H1 (cell line): ENCODE measurements at regions not wholly inside any gene's neighbourhood (a gene's known extent, or its start where the extent isn't known, plus 50 kb on each side); places are given as distances from the start of the nearest gene placed in this dataset.

Experiments
- CTCF ChIA-PET: fragments of 300-600 bp; sonication (Branson Sonifier 250); formaldehyde crosslinking; loops from one replicate; lab custom pipeline; 2021; ENCODE audit not compliant: partially characterized antibody; lab: Charles Lee
- POLR2A ChIA-PET: fragments of 300-600 bp; sonication (Branson Sonifier 250); formaldehyde crosslinking; loops from one replicate; lab custom pipeline; 2021; ENCODE audit warnings: inconsistent platforms; ENCODE audit not compliant: partially characterized antibody; lab: Charles Lee
- DNase-seq, 2 experiments: peaks; one replicate each; pipeline versions ENCODE4 v3.0.0 to v3.0.0-alpha.2; 2010 to 2022; ENCODE audit warnings: low spot score in 2 of 2, low read depth in 1 of 2, mixed read lengths in 1 of 2
- FAIRE-seq: peaks from 2 replicates; lab custom pipeline; 2011; peaks lifted over from hg19 to GRCh38; lab: Jason Lieb, UNC
- H2AFZ ChIP-seq: 2 replicates; pipeline ENCODE4 v1.8.1; 2012; ENCODE audit warnings: low read length, inconsistent platforms
- H2AK5ac ChIP-seq: 2 replicates; pipeline ENCODE4 v1.6.1; 2013; ENCODE audit warnings: low read depth, low read length
- H2BK120ac ChIP-seq: replicated peaks from 2 replicates; pipeline ENCODE3; 2013; ENCODE audit warnings: low read depth, low read length, inconsistent platforms
- H2BK12ac ChIP-seq: 2 replicates; pipeline ENCODE4 v1.6.1; 2013; ENCODE audit warnings: low read depth, low read length
- H2BK15ac ChIP-seq: 2 replicates; pipeline ENCODE4 v1.6.1; 2013; ENCODE audit warnings: low read length
- H2BK20ac ChIP-seq: 2 replicates; pipeline ENCODE4 v1.6.1; 2013; ENCODE audit warnings: low read length
- H2BK5ac ChIP-seq: 2 replicates; pipeline ENCODE4 v1.6.1; 2013; ENCODE audit warnings: low read depth, low read length
- H3K14ac ChIP-seq: 2 replicates; pipeline ENCODE4 v1.6.1; 2013; ENCODE audit warnings: inconsistent platforms; ENCODE audit not compliant: insufficient read length
- H3K18ac ChIP-seq: 2 replicates; pipeline ENCODE4 v1.6.1; 2013; ENCODE audit warnings: low read length; ENCODE audit errors: extremely low read depth
- H3K23ac ChIP-seq: 2 replicates; pipeline ENCODE4 v1.6.1; 2013; ENCODE audit warnings: inconsistent platforms; ENCODE audit not compliant: insufficient read length
- H3K23me2 ChIP-seq: 2 replicates; pipeline ENCODE4 v1.6.1; 2013; ENCODE audit warnings: low read depth, low read length
- H3K27ac ChIP-seq: 2 replicates; pipeline ENCODE4 v1.6.1; 2011; ENCODE audit warnings: low read depth, low read length, inconsistent platforms
- H3K27me3 ChIP-seq, 4 experiments: replicated peaks in 1 of 4; 1 replicate in 1 of 4; 2 replicates in 3 of 4; pipeline versions ENCODE4 v1.6.1 to v1.8.1; 2011 to 2013; ENCODE audit warnings: low read length in 3 of 4, mild to moderate bottlenecking in 3 of 4, inconsistent platforms in 2 of 4, mixed read lengths in 2 of 4, moderate library complexity in 1 of 4; ENCODE audit not compliant: control insufficient read depth in 3 of 4, insufficient read depth in 3 of 4; ENCODE audit errors: extremely low read depth in 1 of 4
- H3K36me3 ChIP-seq, 4 experiments: 2 replicates each; pipeline versions ENCODE4 v1.6.1 to v1.8.1; 2011 to 2013; ENCODE audit warnings: mild to moderate bottlenecking in 4 of 4, low read length in 3 of 4, moderate library complexity in 2 of 4, control low read depth in 1 of 4, inconsistent platforms in 1 of 4; ENCODE audit not compliant: insufficient read depth in 4 of 4, control insufficient read depth in 2 of 4
- H3K4ac ChIP-seq: replicated peaks from 2 replicates; pipeline ENCODE3; 2013; ENCODE audit warnings: low read length, low read depth, mixed read lengths, inconsistent platforms; ENCODE audit not compliant: insufficient read length
- H3K4me1 ChIP-seq, 4 experiments: replicated peaks in 1 of 4; 1 replicate in 1 of 4; 2 replicates in 3 of 4; pipeline versions ENCODE4 v1.6.1 to v1.8.1; 2011 to 2013; ENCODE audit warnings: low read length in 3 of 4, inconsistent platforms in 2 of 4, mixed read lengths in 1 of 4; ENCODE audit not compliant: insufficient read depth in 4 of 4, control insufficient read depth in 3 of 4
- H3K4me2 ChIP-seq, 2 experiments: 2 replicates each; pipeline versions ENCODE4 v1.6.1 to v1.8.1; 2011 to 2013; ENCODE audit warnings: low read depth in 2 of 2, low read length in 2 of 2, control low read depth in 1 of 2, inconsistent platforms in 1 of 2, mild to moderate bottlenecking in 1 of 2; ENCODE audit not compliant: insufficient read depth in 1 of 2
- H3K4me3 ChIP-seq, 4 experiments: fragments of 200-600, 300-600 bp in 1 of 4; sonication (generic), shearing (Covaris generic), sonication (Bioruptor Twin) in 1 of 4; 2 replicates each; pipeline versions ENCODE4 v1.5.1 to v1.8.1; 2011 to 2016; ENCODE audit warnings: low read length in 4 of 4, low read depth in 3 of 4, control low read depth in 2 of 4, inconsistent platforms in 2 of 4, mild to moderate bottlenecking in 2 of 4, mixed read lengths in 1 of 4, moderate library complexity in 1 of 4; ENCODE audit not compliant: insufficient read depth in 2 of 4; ENCODE audit errors: extremely low read depth in 1 of 4
- H3K56ac ChIP-seq: replicated peaks from 2 replicates; pipeline ENCODE3; 2013; ENCODE audit warnings: low read depth, mild to moderate bottlenecking, mixed read lengths, low read length, inconsistent platforms; ENCODE audit not compliant: insufficient read length
- H3K79me1 ChIP-seq: 2 replicates; pipeline ENCODE4 v1.6.1; 2013; ENCODE audit warnings: low read depth, low read length, control low read depth
- H3K79me2 ChIP-seq, 2 experiments: 2 replicates each; pipeline versions ENCODE4 v1.6.1 to v1.8.1; 2012 to 2013; ENCODE audit warnings: low read length in 2 of 2, mild to moderate bottlenecking in 2 of 2, inconsistent platforms in 1 of 2; ENCODE audit not compliant: insufficient read depth in 2 of 2, control insufficient read depth in 1 of 2
- H3K9ac ChIP-seq, 4 experiments: replicated peaks in 1 of 4; 1 replicate in 1 of 4; 2 replicates in 3 of 4; pipeline versions ENCODE4 v1.6.1 to v1.8.1; 2011 to 2013; ENCODE audit warnings: low read depth in 3 of 4, low read length in 3 of 4, control low read depth in 2 of 4, mild to moderate bottlenecking in 2 of 4, moderate library complexity in 2 of 4, inconsistent platforms in 1 of 4; ENCODE audit errors: extremely low read depth in 1 of 4
- H3K9me3 ChIP-seq, 2 experiments: 2 replicates each; pipeline versions ENCODE4 v1.6.1 to v1.8.1; 2012 to 2013; ENCODE audit warnings: mild to moderate bottlenecking in 2 of 2, moderate library complexity in 2 of 2, control low read depth in 1 of 2, inconsistent platforms in 1 of 2, low read depth in 1 of 2, low read length in 1 of 2, mixed read lengths in 1 of 2; ENCODE audit not compliant: insufficient read depth in 2 of 2
- H4K20me1 ChIP-seq, 2 experiments: replicated peaks in 1 of 2; 2 replicates each; pipeline versions ENCODE3 to v1.8.1; 2011 to 2013; ENCODE audit warnings: inconsistent platforms in 2 of 2, low read length in 2 of 2, mild to moderate bottlenecking in 1 of 2; ENCODE audit not compliant: insufficient read depth in 2 of 2, control insufficient read depth in 1 of 2
- H4K5ac ChIP-seq: 2 replicates; pipeline ENCODE4 v1.6.1; 2013; ENCODE audit warnings: low read length, low read depth, mixed read lengths, inconsistent platforms; ENCODE audit not compliant: insufficient read length
- H4K8ac ChIP-seq: 2 replicates; pipeline ENCODE4 v1.8.0; 2013; ENCODE audit warnings: mild to moderate bottlenecking, moderate library complexity, low read length, inconsistent platforms; ENCODE audit not compliant: insufficient read depth; ENCODE audit errors: extremely low read depth
- H4K91ac ChIP-seq: replicated peaks from 2 replicates; pipeline ENCODE3; 2013; ENCODE audit warnings: low read length, mixed read lengths, inconsistent platforms; ENCODE audit not compliant: insufficient read length
- CTBP2 ChIP-seq: IDR thresholded peaks from 2 replicates; pipeline ENCODE4 v1.7.0; 2011; ENCODE audit warnings: borderline replicate concordance, mild to moderate bottlenecking, moderate library complexity, mixed read lengths, low read length; ENCODE audit not compliant: insufficient read depth, insufficient read length
- WGBS, 2 experiments: shearing (Covaris generic) in 1 of 2; methylation state at CpG; one replicate each; pipeline versions ENCODE4 v1.1.6 to v1.1.7; 2013 to 2015; ENCODE audit warnings: low lambda C conversion rate in 2 of 2, mixed read lengths in 2 of 2, inconsistent platforms in 1 of 2, low coverage in 1 of 2, missing lambda C conversion rate in 1 of 2; ENCODE audit not compliant: insufficient replicate concordance in 2 of 2, insufficient coverage in 1 of 2, insufficient read length in 1 of 2; ENCODE audit errors: extremely low coverage in 1 of 2, missing lambda C conversion rate in 1 of 2; 5-methylcytosine and 5-hydroxymethylcytosine counted together

GRCh38 chr9:107613321-107613720, 123.8 kb upstream of the KLF4 start:
- Histone ChIP-seq H2AK5ac (no peak overlapping the region), H2BK15ac (no peak overlapping the region), H2BK12ac (no peak overlapping the region), H4K91ac (no peak overlapping the region), H4K20me1 (no peaks in the 10 kb centered on the region), H3K9ac (no peak overlapping the region), H3K4me2 (no peak overlapping the region), H2BK120ac (no peak overlapping the region), H3K23me2 (no peaks in the 10 kb centered on the region; the same call in 1 of the 2 replicates), H4K5ac (no peak overlapping the region), H3K23ac (no peak overlapping the region), H3K18ac (no peak overlapping the region), H3K4ac (no peak overlapping the region), H3K4me3 (no peak overlapping the region), H3K4me1 (no peaks in the 10 kb centered on the region), H3K56ac (no peak overlapping the region), H2BK5ac (no peak overlapping the region), H3K27ac (no peak overlapping the region), H3K79me1 (no peaks in the 10 kb centered on the region), H3K14ac (no peak overlapping the region), H3K36me3 (no peaks in the 10 kb centered on the region), H3K79me2 (no peaks in the 10 kb centered on the region), H3K9me3 (no peaks in the 10 kb centered on the region), H4K8ac (no peak overlapping the region), H3K27me3 (no peaks in the 10 kb centered on the region), H2BK20ac (no peak overlapping the region), H2AFZ (no peak overlapping the region)
- no peak for TF ChIP-seq CTBP2
- FAIRE-seq (no peak), DNase-seq (no peak)
- ChIA-PET POLR2A (no interaction called here), CTCF (no interaction called here)
- 100% methylated on average over 1 of the region's 1 CpG; no CpG with 5 or more reads in 1 of the 2 experiments for WGBS, 2 experiments
